ENCODE measurements at regions not wholly inside any gene's neighbourhood (a gene's known extent, or its start where the extent isn't known, plus 50 kb on each side); places are given as distances from the start of the nearest gene placed in this dataset.
A peak's percentile ranks its signal among the peaks of the same experiment; 100 is the strongest.

- Histone ChIP-seq H3K4me1 (ENCODE audit: control insufficient read depth in 1 of 2, insufficient read depth in 2 of 2, low read length in 2 of 2) (peaks cover 0 to 12% of the 10 kb centered on the region in 2 experiments; a peak in 2 of 4 replicates), H4K20me1 (ENCODE audit: insufficient read depth) (no peaks in the 10 kb centered on the region), H3K4me2 (ENCODE audit: low read length) (no peak overlapping the region), H3K4me3 (replicated peaks in 1 of 2; ENCODE audit: low read depth in 1 of 2, low read length in 2 of 2) (no peak overlapping the region), H3K79me2 (ENCODE audit: insufficient read depth, low read length) (no peaks in the 10 kb centered on the region), H3K9me3 (ENCODE audit: control insufficient read depth in 1 of 2, insufficient read depth in 1 of 2, low read depth in 1 of 2, low read length in 2 of 2) (no peaks in the 10 kb centered on the region), H2AFZ (ENCODE audit: low read depth, low read length, poor library complexity, severe bottlenecking) (no peak overlapping the region), H3K9me2 (ENCODE audit: insufficient read depth) (no peaks in the 10 kb centered on the region), H3K27me3 (ENCODE audit: insufficient read depth, low read length) (no peaks in the 10 kb centered on the region), H3K9ac (ENCODE audit: low read length) (no peak overlapping the region), H3K27ac (ENCODE audit: low read depth, low read length) (no peak overlapping the region), H3K36me3 (ENCODE audit: control insufficient read depth in 1 of 2, insufficient read depth in 2 of 2, low read length in 2 of 2) (no peaks in the 10 kb centered on the region)
- CTCF ChIA-PET = no interaction called here
- no peak for ATAC-seq
- POLR2A ChIA-PET = no interaction called here
- RAD21 ChIA-PET (ENCODE audit: low non-redundant PET in 1 of 2, low total read pairs in 2 of 2, uncharacterized antibody in 2 of 2, unreplicated experiment in 2 of 2) = no interaction called here
- no peak for TF ChIP-seq CEBPB (IDR thresholded peaks at IDR 0.05; ENCODE audit: low read depth)
- intact Hi-C loops (cut with micrococcal nuclease) = no loop called here
- BruUV-seq (replicated peaks) = no TSS peak
- no peak for DNase-seq (ENCODE audit: low read depth, low spot score)
These were observed 122.4 kb downstream of the TES start for GRCh38 chr7:116332766-116333165.

- no peaks in the 10 kb centered on the region for H4K20me1 ChIP-seq (ENCODE audit: insufficient read depth)
- no peak overlapping the region for H3K9ac ChIP-seq (ENCODE audit: low read length)
- intact Hi-C loops (cut with micrococcal nuclease) = no loop called here
- H3K4me1 ChIP-seq (ENCODE audit: control insufficient read depth in 1 of 2, insufficient read depth in 2 of 2, low read length in 2 of 2) = peaks cover 6 to 11% of the 10 kb centered on the region in 2 experiments
- no peak overlapping the region for H3K27ac ChIP-seq (ENCODE audit: low read depth, low read length)
- DNase-seq (ENCODE audit: low read depth, low spot score) (no peak), ATAC-seq (peak; percentile 49; the same call in 1 of the 2 replicates)
- no peaks in the 10 kb centered on the region for H3K79me2 ChIP-seq (ENCODE audit: insufficient read depth, low read length)
- no TSS peak for BruUV-seq (replicated peaks)
- POLR2A ChIA-PET = no interaction called here
- no peak overlapping the region for H3K4me2 ChIP-seq (ENCODE audit: low read length)
- CTCF ChIA-PET = no interaction called here
- H2AFZ ChIP-seq (ENCODE audit: low read depth, low read length, poor library complexity, severe bottlenecking) = no peak overlapping the region
- RAD21 ChIA-PET (ENCODE audit: low non-redundant PET in 1 of 2, low total read pairs in 2 of 2, uncharacterized antibody in 2 of 2, unreplicated experiment in 2 of 2) = no interaction called here
- no peaks in the 10 kb centered on the region for H3K36me3 ChIP-seq (ENCODE audit: control insufficient read depth in 1 of 2, insufficient read depth in 2 of 2, low read length in 2 of 2)
- no peaks in the 10 kb centered on the region for H3K27me3 ChIP-seq (ENCODE audit: insufficient read depth, low read length)
- TF ChIP-seq CTCF (IDR thresholded peaks at IDR 0.05 in 2 of 3, conservative IDR thresholded peaks at IDR 0.05 in 1 of 3; ENCODE audit: borderline replicate concordance in 1 of 3, insufficient read depth in 1 of 3, low read depth in 2 of 3, low read length in 2 of 3) (no peak), SRF (IDR thresholded peaks at IDR 0.05; ENCODE audit: low read depth) (no peak), EZH2 (IDR thresholded peaks at IDR 0.05) (no peak), ATF3 (IDR thresholded peaks at IDR 0.05) (no peak), POLR2AphosphoS5 (IDR thresholded peaks at IDR 0.05; ENCODE audit: low read depth, low read length) (no peak), MAX (IDR thresholded peaks at IDR 0.05) (no peak), CEBPB (IDR thresholded peaks at IDR 0.05; ENCODE audit: low read depth) (no peak), FOSL1 (IDR thresholded peaks at IDR 0.05; ENCODE audit: low read depth) (no peak), POLR2A (IDR thresholded peaks at IDR 0.05; ENCODE audit: borderline replicate concordance, extremely low read depth, insufficient read depth, insufficient read length) (no peak), RAD21 (IDR thresholded peaks at IDR 0.05; ENCODE audit: low read depth) (no peak), CBX3 (IDR thresholded peaks at IDR 0.05; ENCODE audit: low read depth) (no peak), ELF1 (IDR thresholded peaks at IDR 0.05; ENCODE audit: borderline replicate concordance, low read depth) (no peak), ZNF274 (IDR thresholded peaks at IDR 0.05; ENCODE audit: low read depth, low read length) (no peak), ZFX (IDR thresholded peaks at IDR 0.05) (no peak), SP1 (IDR thresholded peaks at IDR 0.05; ENCODE audit: low read depth) (no peak)
- TF ChIP-seq, protein P1, sequence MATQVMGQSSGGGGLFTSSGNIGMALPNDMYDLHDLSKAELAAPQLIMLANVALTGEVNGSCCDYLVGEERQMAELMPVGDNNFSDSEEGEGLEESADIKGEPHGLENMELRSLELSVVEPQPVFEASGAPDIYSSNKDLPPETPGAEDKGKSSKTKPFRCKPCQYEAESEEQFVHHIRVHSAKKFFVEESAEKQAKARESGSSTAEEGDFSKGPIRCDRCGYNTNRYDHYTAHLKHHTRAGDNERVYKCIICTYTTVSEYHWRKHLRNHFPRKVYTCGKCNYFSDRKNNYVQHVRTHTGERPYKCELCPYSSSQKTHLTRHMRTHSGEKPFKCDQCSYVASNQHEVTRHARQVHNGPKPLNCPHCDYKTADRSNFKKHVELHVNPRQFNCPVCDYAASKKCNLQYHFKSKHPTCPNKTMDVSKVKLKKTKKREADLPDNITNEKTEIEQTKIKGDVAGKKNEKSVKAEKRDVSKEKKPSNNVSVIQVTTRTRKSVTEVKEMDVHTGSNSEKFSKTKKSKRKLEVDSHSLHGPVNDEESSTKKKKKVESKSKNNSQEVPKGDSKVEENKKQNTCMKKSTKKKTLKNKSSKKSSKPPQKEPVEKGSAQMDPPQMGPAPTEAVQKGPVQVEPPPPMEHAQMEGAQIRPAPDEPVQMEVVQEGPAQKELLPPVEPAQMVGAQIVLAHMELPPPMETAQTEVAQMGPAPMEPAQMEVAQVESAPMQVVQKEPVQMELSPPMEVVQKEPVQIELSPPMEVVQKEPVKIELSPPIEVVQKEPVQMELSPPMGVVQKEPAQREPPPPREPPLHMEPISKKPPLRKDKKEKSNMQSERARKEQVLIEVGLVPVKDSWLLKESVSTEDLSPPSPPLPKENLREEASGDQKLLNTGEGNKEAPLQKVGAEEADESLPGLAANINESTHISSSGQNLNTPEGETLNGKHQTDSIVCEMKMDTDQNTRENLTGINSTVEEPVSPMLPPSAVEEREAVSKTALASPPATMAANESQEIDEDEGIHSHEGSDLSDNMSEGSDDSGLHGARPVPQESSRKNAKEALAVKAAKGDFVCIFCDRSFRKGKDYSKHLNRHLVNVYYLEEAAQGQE (IDR thresholded peaks at IDR 0.05; ENCODE audit: low read depth) = no peak
- no peaks in the 10 kb centered on the region for H3K9me3 ChIP-seq (ENCODE audit: control insufficient read depth in 1 of 2, insufficient read depth in 1 of 2, low read depth in 1 of 2, low read length in 2 of 2)
- no peaks in the 10 kb centered on the region for H3K9me2 ChIP-seq (ENCODE audit: insufficient read depth)
- no peak overlapping the region for H3K4me3 ChIP-seq (replicated peaks in 1 of 2; ENCODE audit: low read depth in 1 of 2, low read length in 2 of 2)
These were observed 124.2 kb downstream of the TES start for GRCh38 chr7:116334555-116334954.

Data from HCT116 (cell line).